GM18499 (cell line): ENCODE measurements at regions not wholly inside any gene's neighbourhood (a gene's known extent, or its start where the extent isn't known, plus 50 kb on each side); places are given as distances from the start of the nearest gene placed in this dataset.

Source experiments
- ATAC-seq: cut with Tn5 transposase; IDR thresholded peaks from one replicate; pipeline ENCODE4 v1.9.1; 2021; ENCODE audit warnings: moderate number of reproducible peaks; ENCODE audit not compliant: insufficient read depth, unreplicated experiment

DNA sequence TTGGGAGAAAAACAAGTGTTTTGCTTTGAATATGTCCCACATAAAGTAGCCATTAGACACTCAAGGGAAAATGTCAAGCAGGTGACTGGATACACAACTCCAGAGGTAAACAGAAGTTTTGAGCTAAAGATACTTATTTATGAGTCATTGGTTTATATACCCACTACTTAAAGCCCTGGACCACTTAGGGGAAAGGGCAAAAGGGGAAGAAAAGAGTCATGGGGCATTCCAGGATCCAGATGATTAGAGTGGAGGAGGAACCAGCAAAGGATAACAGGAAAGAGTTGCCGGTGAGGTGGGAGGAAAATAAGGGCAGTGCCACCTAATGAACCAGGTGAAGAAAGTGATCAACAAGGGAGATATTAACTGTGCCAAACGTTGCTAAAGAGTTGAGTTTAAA is 254.2 kb upstream of the NR4A3 start:
- ATAC-seq: no peak

DNA sequence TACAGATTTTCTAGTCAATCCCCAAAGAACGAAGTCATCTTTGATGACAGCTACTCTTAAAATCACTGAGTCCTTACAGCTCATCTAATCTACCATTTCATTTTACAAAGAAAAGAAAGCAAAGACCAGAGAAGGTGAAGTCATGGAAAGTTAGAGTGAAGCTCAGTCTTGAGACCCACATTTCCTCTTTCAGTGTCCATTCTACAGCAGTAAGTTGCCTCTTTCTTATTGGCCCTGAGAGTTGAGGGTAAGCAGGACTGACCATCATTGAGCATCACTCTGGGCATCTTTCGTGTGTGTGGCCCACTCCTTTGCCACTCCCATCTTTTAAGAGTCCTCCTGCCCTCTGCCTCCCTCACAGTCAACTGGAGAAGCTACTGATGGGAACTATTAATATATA is 251.8 kb upstream of the NR4A3 start:
- no peak for ATAC-seq

DNA sequence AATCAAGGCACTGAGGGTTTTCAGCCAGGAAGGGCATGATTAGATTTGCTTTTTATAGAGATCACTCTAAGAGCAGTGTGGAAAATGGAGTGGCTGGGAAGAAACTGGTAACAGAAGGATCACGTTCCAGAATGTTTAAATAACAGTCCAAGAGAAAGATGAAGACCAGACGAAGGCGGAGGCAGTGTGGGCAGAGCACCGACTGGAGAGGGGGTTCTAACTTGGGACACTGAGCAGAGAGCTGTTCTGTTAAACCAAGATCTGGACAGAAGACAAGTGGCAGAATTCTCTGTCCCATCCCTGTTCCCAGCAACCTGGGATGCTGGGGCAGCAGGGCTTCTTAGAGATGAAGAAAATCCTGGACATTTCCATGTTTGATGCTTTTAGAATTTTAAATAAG is 249.1 kb upstream of the NR4A3 start:
- ATAC-seq: no peak

DNA sequence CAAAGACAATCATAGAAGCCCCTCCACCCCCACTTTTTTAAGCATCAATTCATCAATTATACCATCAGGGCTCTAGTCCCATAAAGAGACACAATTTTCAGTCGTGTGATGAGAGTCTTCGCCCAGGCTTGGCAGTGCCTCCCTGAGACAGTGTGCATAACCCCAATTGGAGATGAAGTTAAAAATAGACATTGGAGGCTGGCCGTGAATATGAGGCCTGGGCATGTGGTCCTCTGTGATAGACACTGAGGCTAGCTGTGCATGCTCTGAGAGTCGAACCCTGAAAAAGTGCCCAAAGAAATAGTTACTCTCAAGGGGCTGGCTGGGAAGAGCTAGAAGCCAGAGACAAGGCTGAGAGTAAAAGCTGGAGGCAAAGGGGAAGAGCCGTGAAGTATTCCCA is 248.6 kb upstream of the NR4A3 start:
- no peak for ATAC-seq

DNA sequence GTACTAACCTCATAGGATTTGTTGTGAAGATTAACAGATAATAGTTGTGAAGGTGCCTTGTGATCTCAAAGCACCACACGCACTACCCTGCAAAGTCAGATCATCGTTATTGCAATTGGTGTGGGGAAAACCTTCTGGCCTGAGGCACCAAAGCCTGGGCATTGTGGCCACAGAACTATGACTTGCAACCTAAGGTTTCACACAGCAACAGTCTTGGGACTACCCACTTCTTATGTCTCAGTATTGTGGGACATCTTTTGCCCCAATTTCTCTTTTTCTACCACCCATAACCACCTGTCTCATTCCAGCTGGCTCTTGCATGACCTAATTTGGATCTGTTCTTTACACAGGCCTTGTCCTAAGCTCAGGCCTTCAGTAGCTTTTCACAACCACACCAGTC is 247.8 kb upstream of the NR4A3 start:
- no peak for ATAC-seq

DNA sequence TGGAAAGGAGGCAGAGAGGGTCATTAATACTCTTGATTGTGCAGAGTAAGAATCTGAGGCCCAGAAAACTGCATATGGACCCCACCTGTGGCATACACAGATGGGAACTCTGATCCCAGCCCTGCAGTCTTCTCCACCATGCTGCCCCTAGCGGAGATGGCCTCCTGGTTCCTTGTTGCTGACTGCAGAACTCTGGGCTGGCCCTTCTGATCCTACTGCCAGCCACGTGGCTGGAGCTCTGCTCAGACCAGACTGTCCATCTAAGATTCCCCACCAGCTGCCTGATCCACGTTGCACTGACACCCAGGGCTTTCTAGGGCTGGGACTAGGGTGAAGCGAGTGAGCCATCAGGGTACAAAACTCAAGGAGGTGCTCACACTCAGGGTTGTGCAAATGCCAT is 245.7 kb upstream of the NR4A3 start:
- no peak for ATAC-seq

DNA sequence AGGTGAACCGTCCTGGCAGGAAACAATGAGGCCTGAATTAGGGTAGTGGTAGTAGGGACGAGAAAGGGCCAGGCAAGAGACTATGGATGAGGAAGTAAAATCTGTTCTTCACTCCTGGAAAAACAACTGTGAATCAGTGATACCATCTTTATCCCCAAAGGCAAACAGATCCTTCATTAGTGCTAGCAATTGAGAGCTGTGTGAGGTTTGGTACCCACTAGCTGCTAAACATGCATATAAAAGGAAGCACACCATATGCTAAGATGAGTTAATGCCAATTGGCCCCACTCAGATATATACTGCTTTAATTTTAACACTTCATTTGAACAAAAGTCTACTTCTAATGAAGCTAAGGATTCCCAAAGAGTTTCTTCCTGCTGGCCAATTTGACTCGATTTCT is 244.8 kb upstream of the NR4A3 start:
- no peak for ATAC-seq

DNA sequence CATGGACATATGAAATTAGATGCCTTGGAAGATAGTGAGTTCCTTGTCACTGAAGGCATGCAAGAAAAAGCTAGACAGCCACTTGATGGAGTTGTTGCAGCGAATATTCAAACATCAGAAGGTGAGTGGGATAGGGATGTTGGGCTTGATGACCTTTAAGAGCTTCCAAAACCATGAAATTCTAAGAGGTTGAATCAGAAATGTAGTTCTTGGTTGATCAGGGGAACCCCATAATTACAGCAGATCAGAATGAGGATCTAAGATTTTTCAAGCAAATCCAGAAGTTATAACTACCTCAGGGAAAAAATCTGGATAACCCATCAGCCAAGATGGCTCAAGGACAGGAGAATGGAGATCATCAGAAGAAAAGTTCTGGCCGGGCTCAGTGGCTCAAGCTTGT is 244.3 kb upstream of the NR4A3 start:
- ATAC-seq: no peak

DNA sequence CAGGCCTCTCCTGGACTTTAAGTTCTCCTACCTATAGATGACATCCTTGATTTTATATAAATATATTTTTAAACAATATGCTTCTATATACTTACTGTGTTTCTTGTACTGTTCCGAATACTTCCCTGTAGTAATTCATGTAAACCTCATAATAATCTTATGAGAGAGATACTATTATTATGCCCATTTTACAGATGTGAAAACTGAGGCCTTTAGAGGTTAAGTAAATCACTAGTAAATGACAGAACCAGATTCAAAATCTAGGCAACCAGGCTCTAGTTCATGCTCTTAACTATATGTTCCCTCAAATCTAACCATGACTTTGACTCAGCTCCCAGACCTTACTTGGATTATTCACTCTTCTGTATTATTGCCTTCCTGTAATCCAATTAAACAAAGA is 243.0 kb upstream of the NR4A3 start:
- no peak for ATAC-seq

DNA sequence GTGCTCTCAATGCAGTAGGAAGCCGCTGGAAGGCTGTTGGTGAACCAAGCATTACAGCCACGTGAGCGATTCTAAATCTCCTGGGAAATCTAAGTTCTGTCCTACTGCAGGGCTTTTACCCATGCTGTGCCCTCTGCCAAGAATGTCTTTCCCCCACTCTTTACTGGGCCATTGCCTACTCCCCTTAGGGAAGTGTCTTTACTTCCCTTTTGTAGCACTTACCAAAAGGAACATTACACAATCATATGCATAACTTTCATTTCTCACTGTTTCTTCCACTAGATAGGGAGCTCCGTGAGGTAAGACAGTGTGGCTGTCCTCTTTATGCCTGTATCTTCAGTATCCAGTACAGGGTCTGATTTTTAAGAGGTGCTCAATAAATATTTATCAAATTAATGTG is 241.7 kb upstream of the NR4A3 start:
- ATAC-seq: no peak

DNA sequence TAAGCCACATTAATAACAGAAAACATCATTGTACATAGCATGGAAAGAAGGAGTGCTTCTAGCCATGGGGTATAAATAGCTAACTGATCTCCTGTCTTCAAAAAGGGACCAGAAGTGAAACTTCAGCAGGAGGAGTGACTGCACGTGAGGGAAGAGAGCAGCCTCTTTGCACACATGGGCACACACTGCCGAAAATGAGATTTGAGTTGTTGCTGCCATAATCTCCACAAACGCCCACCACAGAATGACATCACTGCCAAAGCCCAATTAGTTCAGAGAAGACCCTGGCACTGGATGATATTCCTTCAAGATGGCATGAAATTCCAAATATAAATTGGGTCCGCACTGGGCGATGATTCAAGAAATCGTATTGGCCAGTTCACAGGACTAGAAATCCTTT is 238.9 kb upstream of the NR4A3 start:
- no peak for ATAC-seq

DNA sequence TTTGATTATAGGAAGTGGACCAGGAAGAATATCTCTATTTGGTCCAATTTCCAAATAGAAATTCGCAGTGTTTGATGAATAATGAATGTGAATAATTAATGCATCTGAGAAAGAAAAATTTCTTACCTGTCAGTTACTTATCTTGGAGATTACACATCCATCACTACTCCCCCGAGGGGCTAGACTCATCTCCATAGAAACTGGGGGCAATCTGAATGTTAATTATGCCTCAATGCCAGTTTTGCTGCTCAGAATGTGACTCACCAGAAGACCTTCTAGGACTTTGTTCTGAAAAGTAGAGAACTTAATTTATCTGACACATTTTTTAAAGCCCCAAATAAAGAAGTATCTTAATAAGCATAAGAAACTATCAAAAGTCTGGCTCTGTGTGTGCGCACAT is 233.4 kb upstream of the NR4A3 start:
- ATAC-seq: no peak

DNA sequence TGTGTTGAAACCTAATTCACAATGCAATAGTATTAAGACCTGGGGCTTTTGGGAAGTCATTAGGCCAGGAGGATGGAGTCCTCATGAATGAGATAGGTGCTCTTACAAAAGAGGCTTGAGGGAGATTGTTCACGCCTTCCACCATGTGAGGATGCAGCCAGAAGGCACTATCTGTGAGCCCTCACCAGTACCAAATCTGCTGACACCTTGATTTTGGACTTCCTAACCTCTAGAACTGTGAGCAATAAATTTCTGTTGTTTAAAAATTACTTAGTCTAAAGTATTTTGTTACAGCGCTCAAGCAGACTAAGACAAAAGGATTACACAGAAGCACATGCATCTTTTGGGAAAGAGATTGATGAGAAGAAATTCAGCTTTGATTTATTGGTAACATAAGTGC is 232.9 kb upstream of the NR4A3 start:
- no peak for ATAC-seq

DNA sequence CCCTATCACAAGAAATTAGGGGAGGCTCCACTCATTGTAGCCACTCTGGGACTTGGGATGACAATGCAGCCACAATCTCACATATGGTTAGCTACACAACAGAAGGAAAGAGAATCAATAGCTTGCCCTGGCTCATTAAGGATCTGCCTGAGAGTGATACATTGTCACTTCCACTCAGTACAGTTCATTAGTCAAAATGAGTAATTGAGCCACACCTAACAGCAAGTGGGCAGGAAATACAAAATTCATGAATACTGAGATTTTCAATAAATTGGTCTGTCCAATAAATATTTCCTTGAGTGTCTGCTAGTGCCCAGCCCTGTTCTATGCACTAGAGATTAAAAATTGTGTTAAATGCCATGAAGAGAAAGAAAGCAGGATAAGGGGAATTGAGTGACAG is 231.3 kb upstream of the NR4A3 start:
- no peak for ATAC-seq

DNA sequence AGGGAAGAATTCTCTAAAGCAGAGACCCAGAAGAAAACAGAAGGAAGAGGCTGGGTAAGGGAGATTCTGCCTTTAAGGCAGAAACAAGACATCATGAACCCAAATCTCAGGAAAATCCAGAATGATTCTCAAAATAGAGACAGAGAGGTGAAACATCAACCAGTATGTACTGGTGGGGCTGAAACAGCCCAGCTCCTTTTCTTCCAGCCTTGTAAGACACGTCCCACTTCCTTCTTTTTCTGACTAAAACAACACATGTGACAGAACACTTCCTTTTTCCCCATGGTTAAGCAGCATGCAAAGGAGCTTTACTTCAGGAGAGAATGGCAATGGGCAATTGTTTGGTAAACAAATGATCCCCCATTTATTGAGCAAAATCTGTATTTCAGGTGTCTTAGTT is 230.8 kb upstream of the NR4A3 start:
- no peak for ATAC-seq

DNA sequence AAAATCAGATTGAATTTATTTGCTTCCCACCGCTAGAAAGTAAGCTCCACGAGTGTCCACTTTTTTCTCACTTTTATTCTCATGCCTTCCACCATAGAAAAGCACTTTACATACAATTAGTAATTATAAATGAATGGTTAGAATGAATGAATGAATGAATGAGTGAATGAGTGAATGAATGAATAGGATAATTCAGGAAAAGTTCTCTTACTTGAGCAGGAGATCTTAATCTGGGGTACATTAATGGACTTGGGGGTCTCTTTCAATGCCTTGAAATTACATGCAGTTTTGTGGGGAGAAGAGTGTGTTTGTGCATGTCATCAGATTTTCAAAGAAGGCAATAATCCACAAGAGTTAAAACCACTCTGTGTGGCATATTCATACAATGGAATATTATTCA is 229.9 kb upstream of the NR4A3 start:
- ATAC-seq: no peak

DNA sequence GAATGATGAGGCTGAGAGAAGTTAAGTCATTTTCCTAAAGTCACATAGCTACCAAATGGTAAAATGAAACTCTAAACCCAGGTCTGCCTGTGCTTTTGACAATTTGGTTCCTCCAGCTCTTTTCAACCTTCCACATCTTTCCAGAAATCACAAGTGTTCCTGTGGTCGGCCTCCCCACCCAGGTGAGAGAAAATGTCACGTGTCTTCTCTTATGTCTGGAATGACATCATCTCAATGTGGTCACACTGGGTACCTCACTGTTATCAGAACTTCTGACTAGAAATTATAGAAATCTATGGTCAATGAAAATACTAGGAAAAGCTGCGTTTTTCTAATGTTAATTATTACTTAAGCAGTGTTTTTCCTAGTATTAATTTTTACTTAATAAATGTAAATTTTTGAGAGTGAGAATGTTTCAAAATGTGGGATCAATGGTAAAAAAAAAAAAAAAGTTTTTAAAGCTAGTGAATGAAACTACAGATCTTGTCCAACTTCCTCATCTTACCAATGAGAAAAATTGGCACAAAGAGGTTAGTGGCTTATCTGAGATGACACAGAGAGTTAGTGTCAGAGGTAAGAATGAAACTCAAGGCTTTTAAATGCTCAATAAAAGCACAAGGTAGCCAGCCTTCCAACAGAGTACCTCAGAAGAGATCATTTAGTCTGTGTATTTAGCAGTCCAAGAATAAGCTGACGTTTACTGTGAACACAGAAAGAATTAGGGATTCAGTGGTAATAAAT is 228.7 kb upstream of the NR4A3 start:
- no peak for ATAC-seq

DNA sequence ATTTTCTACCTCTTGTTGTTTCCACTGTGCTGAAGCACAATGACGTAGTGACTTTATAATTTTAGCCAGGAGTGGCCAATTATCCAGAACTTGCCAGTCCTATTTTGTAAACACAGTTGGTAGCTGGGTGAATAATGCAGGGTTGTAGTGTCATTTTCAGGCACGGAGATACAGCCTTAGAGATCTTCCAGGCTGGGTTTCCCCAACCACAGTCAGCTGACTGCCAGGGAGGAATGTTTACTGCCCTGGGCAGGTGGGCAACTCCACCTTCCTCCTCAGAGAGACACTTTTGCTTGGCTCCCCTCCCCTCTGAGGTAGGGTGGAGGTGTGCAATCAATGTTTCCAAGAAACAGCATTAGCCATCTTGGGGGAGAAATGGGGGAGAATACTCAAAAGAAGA is 228.1 kb upstream of the NR4A3 start:
- no peak for ATAC-seq

DNA sequence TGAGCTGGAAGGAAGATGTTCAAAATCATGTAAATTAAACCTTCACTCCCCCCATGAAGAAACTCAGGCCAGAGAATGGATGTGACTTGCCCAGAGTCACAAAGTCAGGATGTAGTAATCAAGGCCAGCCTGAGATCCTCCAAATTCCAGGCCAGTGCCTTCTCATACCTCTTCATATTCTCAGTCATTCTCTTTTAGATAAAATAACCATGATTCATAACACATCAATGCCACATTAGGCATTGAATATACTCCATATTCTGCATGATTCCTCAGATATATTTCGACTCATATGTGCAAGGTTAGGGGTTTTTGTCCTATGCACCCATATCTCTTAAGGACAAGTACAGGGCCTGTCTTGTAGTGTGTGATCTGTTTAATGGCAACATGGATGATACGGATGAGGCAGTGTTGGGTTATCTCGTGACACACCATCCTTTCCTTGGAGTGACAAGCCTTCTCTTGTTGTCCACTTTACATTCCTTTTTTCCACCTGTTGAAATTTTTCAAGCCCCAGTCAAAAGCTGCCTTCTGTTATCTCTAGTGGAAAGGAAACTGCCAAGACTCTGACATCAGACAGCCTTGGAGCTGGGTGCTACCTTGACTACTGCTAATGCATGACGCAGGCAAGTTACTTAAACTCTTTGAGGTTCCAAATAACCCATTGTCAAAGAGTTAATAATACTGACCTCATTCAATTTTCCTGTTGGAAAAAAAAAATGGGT is 227.5 kb upstream of the NR4A3 start:
- ATAC-seq: no peak

DNA sequence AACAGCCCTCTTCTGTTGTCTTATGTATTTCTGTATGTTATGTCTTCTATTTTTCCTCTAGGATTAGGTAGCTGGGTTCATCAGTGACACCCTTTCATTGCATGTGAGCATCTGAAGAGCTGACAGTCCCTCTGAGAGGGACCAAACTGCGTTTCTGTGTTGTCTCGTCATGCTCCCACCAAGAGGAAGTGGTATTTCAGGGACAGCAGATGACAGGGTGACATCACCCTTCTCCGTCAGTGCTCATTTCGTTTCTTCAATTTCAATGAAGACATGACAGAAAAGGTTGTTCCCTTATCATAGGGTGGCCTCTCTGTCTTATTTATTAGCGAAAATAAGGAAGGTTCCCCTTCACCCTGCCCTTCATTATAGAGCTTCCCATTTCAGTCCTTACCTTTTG is 225.9 kb upstream of the NR4A3 start:
- no peak for ATAC-seq

DNA sequence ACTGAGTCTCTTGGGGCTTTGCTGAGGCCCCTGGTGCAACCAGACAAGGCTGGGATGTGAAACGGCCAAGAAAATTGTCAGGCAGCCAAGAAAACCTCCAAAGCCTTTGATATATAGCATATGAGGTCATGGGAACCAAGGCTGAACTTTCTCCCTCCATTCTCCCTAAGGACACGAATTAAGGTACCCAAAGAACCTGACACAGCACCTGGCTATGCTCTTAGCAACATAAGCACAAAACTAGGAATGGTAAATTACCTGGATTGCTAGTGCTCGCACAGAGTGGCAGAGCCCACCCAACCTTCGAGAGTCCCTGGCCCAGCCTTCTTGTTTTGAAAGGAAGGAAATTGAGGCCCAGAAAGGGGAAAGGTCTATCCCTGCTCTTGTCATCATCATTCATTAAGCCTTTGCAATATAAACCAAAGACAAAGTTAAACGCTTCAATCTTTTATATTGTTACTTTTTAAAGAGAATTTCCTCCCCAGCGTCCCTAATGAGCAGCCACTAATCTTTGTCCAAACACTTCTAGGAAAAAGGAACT is 220.0 kb upstream of the NR4A3 start:
- no peak for ATAC-seq

DNA sequence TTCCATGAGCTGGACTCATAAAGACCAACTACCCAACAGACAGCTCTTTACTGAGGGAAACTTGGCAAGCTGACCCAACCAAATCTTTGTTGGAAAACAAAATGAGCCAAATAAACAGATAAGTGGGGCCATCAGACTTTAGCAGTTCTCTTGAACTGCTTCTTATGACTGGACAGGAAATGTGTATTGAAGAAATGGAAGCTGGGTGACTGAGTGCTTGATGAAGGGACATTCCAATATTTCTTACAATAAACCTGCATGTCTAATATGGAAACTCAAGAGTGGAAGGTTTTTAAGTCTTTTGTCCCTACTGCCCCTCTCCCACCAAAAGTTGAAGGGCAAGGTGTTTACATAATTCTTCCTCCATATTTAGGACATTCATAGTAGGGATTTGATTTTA is 218.8 kb upstream of the NR4A3 start:
- ATAC-seq: no peak
